Glomerular visceral epithelial cell (primary cell): ENCODE measurements at regions not wholly inside any gene's neighbourhood (a gene's known extent, or its start where the extent isn't known, plus 50 kb on each side); places are given as distances from the start of the nearest gene placed in this dataset.

ENCODE experiments used
- DNase-seq: peaks from one replicate; pipeline ENCODE4 v3.0.0-alpha.2; 2016; ENCODE audit errors: extremely low spot score

GRCh38 chr11:106331176-106331575 is 253.7 kb downstream of the AASDHPPT start:
- DNase-seq, result peak; percentile 64

GRCh38 chr11:106333678-106334077 is 256.2 kb downstream of the AASDHPPT start:
- no peak for DNase-seq

- peak; percentile 22 for DNase-seq
Measured at GRCh38 chr11:106344394-106344793, 266.9 kb downstream of the AASDHPPT start.

GRCh38 chr11:106344966-106345365 is 267.5 kb downstream of the AASDHPPT start:
- no peak for DNase-seq

GRCh38 chr11:106353031-106353430 is 275.6 kb downstream of the AASDHPPT start:
- no peak for DNase-seq

GRCh38 chr11:106369224-106369623 is 291.8 kb downstream of the AASDHPPT start:
- DNase-seq, result no peak

GRCh38 chr11:106378513-106379179 is 301.2 kb downstream of the AASDHPPT start:
- no peak for DNase-seq

- DNase-seq, result no peak
Measured at GRCh38 chr11:106379265-106379664, 301.8 kb downstream of the AASDHPPT start.

GRCh38 chr11:106379712-106380111 is 302.2 kb downstream of the AASDHPPT start:
- no peak for DNase-seq

GRCh38 chr11:106381895-106382294 is 304.4 kb downstream of the AASDHPPT start:
- no peak for DNase-seq

- DNase-seq, result no peak
Measured at GRCh38 chr11:106384429-106384828, 307.0 kb downstream of the AASDHPPT start.

- no peak for DNase-seq
Measured at GRCh38 chr11:106386519-106386918, 309.1 kb downstream of the AASDHPPT start.

GRCh38 chr11:106389101-106389500 is 311.6 kb downstream of the AASDHPPT start:
- DNase-seq, result peak; percentile 14

GRCh38 chr11:106390078-106390477 is 312.6 kb downstream of the AASDHPPT start:
- no peak for DNase-seq

- peak; percentile 14 for DNase-seq
Measured at GRCh38 chr11:106391771-106392420, 314.4 kb downstream of the AASDHPPT start.

GRCh38 chr11:106395716-106396349 is 318.4 kb downstream of the AASDHPPT start:
- no peak for DNase-seq

GRCh38 chr11:106397787-106398501 is 320.5 kb downstream of the AASDHPPT start:
- peak; percentile 6 for DNase-seq

- peak; percentile 59 for DNase-seq
Measured at GRCh38 chr11:106398502-106399075, 321.1 kb downstream of the AASDHPPT start.

GRCh38 chr11:106399076-106399511 is 321.6 kb downstream of the AASDHPPT start:
- peak; percentile 96 for DNase-seq

- no peak for DNase-seq
Measured at GRCh38 chr11:106399624-106400023, 322.2 kb downstream of the AASDHPPT start.

- no peak for DNase-seq
Measured at GRCh38 chr11:106400949-106401570, 323.6 kb downstream of the AASDHPPT start.
